Embryonic facial prominence (tissue), 1 donor: ENCODE measurements at regions not wholly inside any gene's neighbourhood (a gene's known extent, or its start where the extent isn't known, plus 50 kb on each side); places are given as distances from the start of the nearest gene placed in this dataset.

Experiments
- DNase-seq: peaks from one replicate; pipeline ENCODE4 v3.0.0-alpha.2; 2016; ENCODE audit errors: extremely low spot score

DNA sequence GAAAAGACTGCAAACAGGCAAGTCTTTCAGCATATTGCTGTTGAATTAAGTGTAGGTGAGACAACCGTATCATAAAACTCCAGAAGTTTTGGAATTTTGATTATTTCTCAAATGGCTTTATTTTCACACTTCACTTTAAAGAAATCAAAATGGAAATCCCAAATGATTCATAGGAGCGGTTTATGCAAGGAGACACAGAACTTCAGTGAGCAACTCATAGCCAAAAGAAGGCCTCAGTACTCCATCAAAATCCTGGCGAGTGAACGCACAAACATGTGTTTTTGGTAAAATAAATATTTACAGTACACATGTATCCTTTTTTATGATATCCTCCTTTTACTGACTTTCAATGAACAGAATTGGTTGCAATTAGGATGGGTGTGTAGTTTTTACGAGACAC lies 140.4 kb upstream of the APCDD1 start:
- DNase-seq, result no peak

DNA sequence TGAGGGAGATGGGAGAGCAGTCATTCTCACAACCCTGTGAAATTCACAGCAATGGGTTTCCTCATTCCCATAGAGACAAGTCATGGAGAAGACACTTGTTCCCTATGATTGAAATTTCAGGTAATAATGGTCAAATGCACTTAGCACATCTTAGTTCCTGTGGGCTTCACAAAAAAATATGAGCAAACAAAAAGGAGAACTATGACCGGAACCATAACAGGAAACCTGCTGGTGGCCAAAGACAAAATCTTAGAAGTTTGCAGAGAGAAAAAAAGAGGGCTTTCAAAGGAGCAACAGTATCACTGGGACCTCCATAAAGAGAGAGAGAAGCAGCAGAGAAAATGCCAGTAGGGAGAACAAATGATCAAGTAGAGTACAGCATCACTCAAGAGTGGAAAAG lies 138.9 kb upstream of the APCDD1 start:
- DNase-seq, result no peak

DNA sequence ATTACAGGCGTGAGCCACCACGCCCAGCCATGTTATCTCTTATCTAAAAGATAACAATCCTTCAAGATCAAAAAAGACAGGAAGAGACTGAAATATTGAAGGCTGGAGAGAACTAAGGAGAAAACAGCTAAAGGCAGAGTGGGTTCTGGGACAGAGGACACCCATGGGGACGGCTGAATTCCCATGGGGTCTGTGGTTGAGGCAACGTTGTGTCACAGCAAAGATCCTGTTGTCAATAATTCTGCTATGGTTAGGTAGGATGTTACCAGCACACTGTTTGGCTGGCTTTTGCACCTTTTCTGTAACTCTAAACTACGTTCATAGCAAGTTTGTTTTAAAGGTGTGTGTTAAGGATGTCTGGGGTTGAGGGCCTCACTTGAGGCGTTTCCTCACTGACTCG lies 137.7 kb upstream of the APCDD1 start:
- no peak for DNase-seq

DNA sequence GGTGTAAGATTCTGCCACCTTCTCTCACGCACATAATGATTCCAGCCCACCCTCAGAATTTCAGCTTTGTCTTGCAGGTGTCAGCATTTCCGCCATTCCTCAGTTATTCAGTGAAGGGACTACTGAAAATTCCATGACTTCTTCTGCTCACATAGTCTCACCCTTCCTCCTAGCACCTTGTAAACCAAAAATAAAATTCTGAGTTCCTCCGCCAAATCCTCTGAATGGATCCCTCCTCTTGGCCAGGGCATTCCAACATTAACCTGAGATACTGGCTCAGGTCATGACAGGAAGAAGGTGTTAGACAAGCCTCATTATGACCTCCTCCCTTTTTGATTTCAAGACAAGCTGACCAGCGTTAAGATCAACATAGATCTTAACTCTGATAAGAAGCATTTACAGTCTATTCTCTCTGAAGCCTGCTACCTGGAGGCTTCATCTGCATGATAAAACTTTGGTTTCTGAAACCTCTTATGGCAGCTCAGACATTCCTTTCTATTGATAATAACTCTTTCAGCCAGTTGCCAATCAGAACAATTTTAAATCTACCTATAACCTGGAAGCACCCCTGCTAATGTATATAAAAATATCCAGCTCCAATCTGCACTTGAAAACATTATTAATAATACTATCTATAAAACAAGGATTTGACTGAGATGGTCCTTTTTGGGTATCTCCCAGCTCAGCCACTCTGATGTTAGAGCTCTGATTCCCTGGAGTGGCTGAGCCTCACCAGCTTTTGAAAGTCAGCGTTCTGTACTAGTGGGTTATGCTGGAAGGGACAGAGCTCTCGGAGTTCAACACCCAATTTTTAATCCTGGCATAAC lies 136.4 kb upstream of the APCDD1 start:
- no peak for DNase-seq

DNA sequence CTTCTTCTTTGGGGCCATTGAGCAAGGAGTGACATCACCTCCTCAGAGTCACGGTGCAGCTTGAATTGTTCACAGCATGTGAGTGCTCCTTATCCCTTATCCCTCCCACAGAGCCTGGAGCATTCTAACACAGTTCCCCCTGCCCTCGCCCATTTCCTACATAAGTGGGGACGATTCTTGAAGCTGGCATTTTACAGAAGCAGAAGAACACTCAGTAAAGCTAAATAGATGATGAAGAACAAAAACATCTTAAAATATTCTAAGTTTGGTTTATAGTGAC lies 135.8 kb upstream of the APCDD1 start:
- no peak for DNase-seq

- no peak for DNase-seq
These were observed 135.4 kb upstream of the APCDD1 start for GRCh38 chr18:10319026-10319425.

DNA sequence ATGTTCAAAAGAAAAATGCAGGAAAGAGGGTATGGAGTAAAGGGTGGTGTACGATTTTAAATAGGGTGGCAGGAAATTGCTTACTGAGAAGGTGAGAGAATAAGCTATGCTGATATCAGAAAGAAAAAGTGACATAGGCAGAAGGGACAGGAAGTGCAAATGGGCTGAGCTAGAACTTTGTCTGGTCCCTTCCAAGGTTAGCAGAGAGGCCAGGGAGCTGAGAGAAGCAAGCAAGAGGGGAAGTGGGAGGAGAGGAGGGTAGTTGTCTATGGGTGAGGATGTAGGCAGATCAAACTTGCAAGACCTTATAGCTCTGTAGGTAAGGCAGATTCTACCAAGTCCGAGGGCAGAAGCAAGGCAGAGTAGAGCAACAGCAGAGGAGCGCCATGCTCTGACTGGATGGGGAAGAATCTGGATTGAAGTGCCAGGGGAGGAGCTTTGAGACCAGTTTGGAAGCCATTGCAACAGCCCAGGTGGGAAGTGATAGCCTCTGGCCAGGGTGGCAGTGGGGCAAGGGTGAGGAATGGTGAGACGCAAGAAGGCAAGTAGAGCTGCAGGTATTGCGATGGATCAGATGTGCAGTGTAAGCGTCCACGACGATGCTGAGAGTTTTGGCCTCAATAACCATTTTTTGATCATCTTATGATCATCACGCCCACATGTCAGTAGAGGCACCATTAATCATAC lies 134.4 kb upstream of the APCDD1 start:
- no peak for DNase-seq

DNA sequence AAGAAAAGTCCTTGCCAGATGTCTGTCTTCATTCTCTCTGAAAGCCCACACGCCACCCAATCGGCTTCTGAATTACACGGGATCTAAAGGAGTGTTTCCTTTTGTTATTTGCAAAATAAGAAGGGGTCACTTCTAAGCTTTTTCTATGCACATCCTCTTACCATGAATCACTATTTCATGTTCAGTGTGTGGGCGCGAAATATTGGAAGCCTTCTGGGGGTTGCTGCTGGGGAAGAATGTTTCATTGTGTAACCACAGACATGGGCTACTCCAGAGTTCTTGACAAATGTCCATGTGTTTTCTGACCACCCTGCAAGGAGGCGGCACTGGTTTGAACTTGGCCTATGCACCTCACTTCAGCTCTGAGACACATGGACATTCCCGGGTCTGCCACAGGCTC lies 133.6 kb upstream of the APCDD1 start:
- no peak for DNase-seq

- DNase-seq, result no peak
These were observed 132.9 kb upstream of the APCDD1 start for GRCh38 chr18:10321576-10321975.

GRCh38 chr18:10322004-10322403 lies 132.4 kb upstream of the APCDD1 start:
- DNase-seq, result no peak

DNA sequence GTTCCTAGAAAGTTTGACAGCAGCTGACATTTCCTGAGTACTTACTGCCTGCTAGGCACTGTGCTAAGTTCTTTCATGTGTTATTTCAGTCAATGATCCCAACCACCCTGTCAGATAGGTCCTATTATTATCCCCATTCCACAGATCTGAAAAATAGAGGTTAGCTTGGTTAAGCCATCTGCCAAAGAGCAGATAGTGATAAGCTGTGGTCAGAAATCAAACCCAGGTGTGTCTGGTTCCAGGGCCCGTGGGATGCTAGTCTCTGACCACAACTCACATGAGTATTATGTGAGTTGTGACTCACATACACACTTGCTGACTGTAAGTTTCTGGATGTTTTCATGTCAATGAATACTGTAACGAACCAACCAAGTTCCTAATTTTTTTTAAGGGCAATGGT lies 132.0 kb upstream of the APCDD1 start:
- DNase-seq, result no peak

GRCh38 chr18:10329101-10329500 lies 125.3 kb upstream of the APCDD1 start:
- DNase-seq, result no peak

DNA sequence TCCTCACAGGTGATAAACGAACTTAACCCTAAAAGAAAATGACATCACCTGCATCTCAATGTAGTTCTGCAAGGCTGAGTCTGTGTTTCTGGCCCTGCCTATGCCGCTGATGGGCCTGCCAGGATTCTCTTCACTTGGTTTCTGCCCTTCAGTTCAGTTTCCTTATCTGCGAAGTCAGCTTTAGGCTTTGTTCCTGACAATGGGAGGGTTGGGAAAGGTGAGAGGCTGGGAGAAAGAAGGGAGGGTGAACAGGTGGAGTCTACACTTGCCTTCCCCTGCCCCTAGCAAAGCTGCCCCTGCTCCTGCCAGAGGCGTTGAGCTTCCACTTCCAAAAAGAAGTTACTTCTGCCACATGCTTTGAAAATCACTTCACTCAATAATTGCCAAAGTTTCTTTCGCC lies 124.0 kb upstream of the APCDD1 start:
- no peak for DNase-seq

GRCh38 chr18:10332452-10332851 lies 122.0 kb upstream of the APCDD1 start:
- no peak for DNase-seq

DNA sequence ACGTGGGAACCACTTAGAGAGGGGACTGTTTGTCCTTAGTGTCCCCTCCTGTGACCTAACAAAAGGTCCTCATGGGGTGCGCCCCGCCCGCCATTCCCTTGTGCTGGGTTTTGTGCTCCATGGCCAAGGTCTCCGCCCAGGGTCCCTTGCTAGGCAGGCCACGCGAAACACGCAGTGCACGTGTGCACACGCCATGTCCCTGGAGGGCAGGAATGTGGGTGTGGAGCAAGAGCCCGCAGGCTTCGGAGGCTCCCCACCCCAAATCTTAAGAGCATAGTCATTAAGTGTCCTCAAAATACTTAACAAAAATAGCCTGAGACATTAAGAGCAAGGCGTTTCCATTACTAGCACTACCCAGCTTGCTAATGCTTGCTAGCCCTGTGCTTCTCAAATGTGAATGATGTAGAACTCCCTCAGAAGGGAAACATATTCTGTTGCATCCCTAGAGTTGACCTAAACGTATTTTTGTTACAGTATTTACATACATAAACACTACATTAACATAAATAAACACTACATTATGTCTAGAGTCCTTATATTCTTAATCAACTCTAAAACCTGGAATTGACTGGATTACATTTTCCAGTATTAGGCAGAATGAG lies 117.6 kb upstream of the APCDD1 start:
- DNase-seq, result no peak

DNA sequence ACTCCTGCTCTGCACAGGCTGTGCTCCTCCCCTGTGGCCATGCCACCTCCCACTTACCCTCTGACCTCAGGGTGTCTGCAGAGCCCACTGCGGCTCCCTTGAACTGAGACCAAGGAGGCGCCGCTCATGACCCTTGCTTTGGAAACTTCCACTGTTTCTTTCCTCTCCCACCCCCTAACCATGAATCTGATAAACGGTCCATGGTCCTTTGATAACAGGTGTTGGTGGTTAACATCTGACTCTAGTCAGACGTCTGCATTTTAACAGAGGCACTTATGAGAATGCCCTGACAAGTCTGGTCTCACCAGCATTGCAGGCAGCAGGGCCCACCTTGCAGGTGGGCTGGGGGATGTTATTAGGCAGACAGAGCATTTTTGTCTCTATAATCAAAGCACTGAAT lies 113.6 kb upstream of the APCDD1 start:
- DNase-seq, result no peak

- DNase-seq, result no peak
These were observed 110.7 kb upstream of the APCDD1 start for GRCh38 chr18:10343778-10344177.

GRCh38 chr18:10346749-10347415 lies 107.6 kb upstream of the APCDD1 start:
- no peak for DNase-seq

- no peak for DNase-seq
These were observed 104.9 kb upstream of the APCDD1 start for GRCh38 chr18:10349561-10349960.

DNA sequence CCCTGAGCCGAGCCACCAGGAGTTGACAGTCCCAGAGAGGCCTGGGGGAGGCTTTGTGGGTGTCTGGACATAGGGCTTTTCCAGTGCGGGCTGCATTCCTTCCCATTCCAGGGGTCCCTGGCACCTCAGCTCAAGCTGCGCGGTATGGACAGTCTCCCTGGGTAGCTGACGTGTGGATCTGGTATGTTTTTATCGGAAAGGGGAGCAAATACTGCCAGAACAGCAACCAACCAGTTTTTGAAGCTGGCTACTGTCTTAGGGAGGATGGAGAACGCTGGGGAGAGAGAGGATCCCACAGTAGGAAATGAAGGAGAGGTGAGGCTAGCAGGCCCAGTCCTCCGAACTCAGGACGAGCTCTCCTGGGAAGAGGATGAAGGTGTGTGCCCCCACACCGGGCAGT lies 103.8 kb upstream of the APCDD1 start:
- DNase-seq, result no peak

DNA sequence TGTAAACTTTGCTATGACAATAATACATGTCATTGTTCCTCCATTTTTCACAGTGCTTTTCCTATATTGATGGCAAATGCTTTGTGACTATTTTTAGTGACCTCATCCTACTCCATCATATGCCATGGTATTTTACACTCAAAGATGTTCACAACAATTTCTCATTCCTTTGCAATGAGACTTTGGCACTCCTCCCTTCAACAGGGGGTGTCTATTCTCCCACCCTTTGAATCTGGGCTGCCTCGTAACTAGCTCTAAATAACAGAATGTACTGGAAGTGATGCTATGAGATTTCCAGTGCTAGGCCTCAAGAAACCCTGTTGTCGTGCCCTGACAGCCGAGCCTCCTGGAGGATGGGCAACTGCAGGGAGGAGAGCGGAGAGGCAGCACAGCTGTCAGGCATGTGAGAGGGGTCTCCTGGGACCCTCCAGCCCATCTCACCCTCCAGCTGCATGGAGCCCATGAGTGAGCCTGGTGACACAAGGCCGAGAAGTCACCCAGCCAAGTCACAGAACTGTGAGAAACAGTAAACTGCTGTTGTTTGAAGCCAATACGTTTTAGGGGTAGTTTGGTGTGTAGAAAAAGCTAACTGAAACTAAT lies 103.1 kb upstream of the APCDD1 start:
- DNase-seq, result no peak

DNA sequence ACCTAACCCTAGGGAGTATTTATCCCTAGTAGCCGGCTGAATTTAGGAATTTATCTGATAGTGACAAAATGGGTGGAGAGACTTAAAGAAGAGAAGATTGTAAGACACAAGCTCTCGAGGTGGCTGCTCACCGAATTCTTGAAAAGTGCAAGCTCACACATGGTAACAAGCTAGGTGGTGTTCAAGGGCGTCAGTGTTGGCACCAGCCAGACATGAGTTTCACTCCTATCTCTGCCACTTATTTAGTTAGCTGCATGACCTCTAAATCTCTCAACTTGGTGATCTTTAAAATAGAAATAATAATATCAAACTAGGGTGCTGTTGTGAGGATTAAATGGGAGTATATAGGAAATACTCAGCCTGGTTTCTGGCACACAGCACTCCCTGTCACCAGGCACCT lies 102.6 kb upstream of the APCDD1 start:
- DNase-seq, result no peak
